H1 (cell line): ENCODE measurements at regions not wholly inside any gene's neighbourhood (a gene's known extent, or its start where the extent isn't known, plus 50 kb on each side); places are given as distances from the start of the nearest gene placed in this dataset.

ENCODE experiments used
- CTCF ChIA-PET: fragments of 300-600 bp; sonication (Branson Sonifier 250); formaldehyde crosslinking; loops from one replicate; lab custom pipeline; 2021; ENCODE audit not compliant: partially characterized antibody; lab: Charles Lee
- POLR2A ChIA-PET: fragments of 300-600 bp; sonication (Branson Sonifier 250); formaldehyde crosslinking; loops from one replicate; lab custom pipeline; 2021; ENCODE audit warnings: inconsistent platforms; ENCODE audit not compliant: partially characterized antibody; lab: Charles Lee
- DNase-seq, 2 experiments: peaks; one replicate each; pipeline versions ENCODE4 v3.0.0 to v3.0.0-alpha.2; 2010 to 2022; ENCODE audit warnings: low spot score in 2 of 2, low read depth in 1 of 2, mixed read lengths in 1 of 2
- FAIRE-seq: peaks from 2 replicates; lab custom pipeline; 2011; peaks lifted over from hg19 to GRCh38; lab: Jason Lieb, UNC
- H2AFZ ChIP-seq: 2 replicates; pipeline ENCODE4 v1.8.1; 2012; ENCODE audit warnings: low read length, inconsistent platforms
- H2AK5ac ChIP-seq: 2 replicates; pipeline ENCODE4 v1.6.1; 2013; ENCODE audit warnings: low read depth, low read length
- H2BK120ac ChIP-seq: replicated peaks from 2 replicates; pipeline ENCODE3; 2013; ENCODE audit warnings: low read depth, low read length, inconsistent platforms
- H2BK12ac ChIP-seq: 2 replicates; pipeline ENCODE4 v1.6.1; 2013; ENCODE audit warnings: low read depth, low read length
- H2BK15ac ChIP-seq: 2 replicates; pipeline ENCODE4 v1.6.1; 2013; ENCODE audit warnings: low read length
- H2BK20ac ChIP-seq: 2 replicates; pipeline ENCODE4 v1.6.1; 2013; ENCODE audit warnings: low read length
- H2BK5ac ChIP-seq: 2 replicates; pipeline ENCODE4 v1.6.1; 2013; ENCODE audit warnings: low read depth, low read length
- H3K14ac ChIP-seq: 2 replicates; pipeline ENCODE4 v1.6.1; 2013; ENCODE audit warnings: inconsistent platforms; ENCODE audit not compliant: insufficient read length
- H3K18ac ChIP-seq: 2 replicates; pipeline ENCODE4 v1.6.1; 2013; ENCODE audit warnings: low read length; ENCODE audit errors: extremely low read depth
- H3K23ac ChIP-seq: 2 replicates; pipeline ENCODE4 v1.6.1; 2013; ENCODE audit warnings: inconsistent platforms; ENCODE audit not compliant: insufficient read length
- H3K23me2 ChIP-seq: 2 replicates; pipeline ENCODE4 v1.6.1; 2013; ENCODE audit warnings: low read depth, low read length
- H3K27ac ChIP-seq: 2 replicates; pipeline ENCODE4 v1.6.1; 2011; ENCODE audit warnings: low read depth, low read length, inconsistent platforms
- H3K27me3 ChIP-seq, 4 experiments: replicated peaks in 1 of 4; 1 replicate in 1 of 4; 2 replicates in 3 of 4; pipeline versions ENCODE4 v1.6.1 to v1.8.1; 2011 to 2013; ENCODE audit warnings: low read length in 3 of 4, mild to moderate bottlenecking in 3 of 4, inconsistent platforms in 2 of 4, mixed read lengths in 2 of 4, moderate library complexity in 1 of 4; ENCODE audit not compliant: control insufficient read depth in 3 of 4, insufficient read depth in 3 of 4; ENCODE audit errors: extremely low read depth in 1 of 4
- H3K36me3 ChIP-seq, 4 experiments: 2 replicates each; pipeline versions ENCODE4 v1.6.1 to v1.8.1; 2011 to 2013; ENCODE audit warnings: mild to moderate bottlenecking in 4 of 4, low read length in 3 of 4, moderate library complexity in 2 of 4, control low read depth in 1 of 4, inconsistent platforms in 1 of 4; ENCODE audit not compliant: insufficient read depth in 4 of 4, control insufficient read depth in 2 of 4
- H3K4ac ChIP-seq: replicated peaks from 2 replicates; pipeline ENCODE3; 2013; ENCODE audit warnings: low read length, low read depth, mixed read lengths, inconsistent platforms; ENCODE audit not compliant: insufficient read length
- H3K4me1 ChIP-seq, 4 experiments: replicated peaks in 1 of 4; 1 replicate in 1 of 4; 2 replicates in 3 of 4; pipeline versions ENCODE4 v1.6.1 to v1.8.1; 2011 to 2013; ENCODE audit warnings: low read length in 3 of 4, inconsistent platforms in 2 of 4, mixed read lengths in 1 of 4; ENCODE audit not compliant: insufficient read depth in 4 of 4, control insufficient read depth in 3 of 4
- H3K4me2 ChIP-seq, 2 experiments: 2 replicates each; pipeline versions ENCODE4 v1.6.1 to v1.8.1; 2011 to 2013; ENCODE audit warnings: low read depth in 2 of 2, low read length in 2 of 2, control low read depth in 1 of 2, inconsistent platforms in 1 of 2, mild to moderate bottlenecking in 1 of 2; ENCODE audit not compliant: insufficient read depth in 1 of 2
- H3K4me3 ChIP-seq, 4 experiments: fragments of 200-600, 300-600 bp in 1 of 4; sonication (generic), shearing (Covaris generic), sonication (Bioruptor Twin) in 1 of 4; 2 replicates each; pipeline versions ENCODE4 v1.5.1 to v1.8.1; 2011 to 2016; ENCODE audit warnings: low read length in 4 of 4, low read depth in 3 of 4, control low read depth in 2 of 4, inconsistent platforms in 2 of 4, mild to moderate bottlenecking in 2 of 4, mixed read lengths in 1 of 4, moderate library complexity in 1 of 4; ENCODE audit not compliant: insufficient read depth in 2 of 4; ENCODE audit errors: extremely low read depth in 1 of 4
- H3K56ac ChIP-seq: replicated peaks from 2 replicates; pipeline ENCODE3; 2013; ENCODE audit warnings: low read depth, mild to moderate bottlenecking, mixed read lengths, low read length, inconsistent platforms; ENCODE audit not compliant: insufficient read length
- H3K79me1 ChIP-seq: 2 replicates; pipeline ENCODE4 v1.6.1; 2013; ENCODE audit warnings: low read depth, low read length, control low read depth
- H3K79me2 ChIP-seq, 2 experiments: 2 replicates each; pipeline versions ENCODE4 v1.6.1 to v1.8.1; 2012 to 2013; ENCODE audit warnings: low read length in 2 of 2, mild to moderate bottlenecking in 2 of 2, inconsistent platforms in 1 of 2; ENCODE audit not compliant: insufficient read depth in 2 of 2, control insufficient read depth in 1 of 2
- H3K9ac ChIP-seq, 4 experiments: replicated peaks in 1 of 4; 1 replicate in 1 of 4; 2 replicates in 3 of 4; pipeline versions ENCODE4 v1.6.1 to v1.8.1; 2011 to 2013; ENCODE audit warnings: low read depth in 3 of 4, low read length in 3 of 4, control low read depth in 2 of 4, mild to moderate bottlenecking in 2 of 4, moderate library complexity in 2 of 4, inconsistent platforms in 1 of 4; ENCODE audit errors: extremely low read depth in 1 of 4
- H3K9me3 ChIP-seq, 2 experiments: 2 replicates each; pipeline versions ENCODE4 v1.6.1 to v1.8.1; 2012 to 2013; ENCODE audit warnings: mild to moderate bottlenecking in 2 of 2, moderate library complexity in 2 of 2, control low read depth in 1 of 2, inconsistent platforms in 1 of 2, low read depth in 1 of 2, low read length in 1 of 2, mixed read lengths in 1 of 2; ENCODE audit not compliant: insufficient read depth in 2 of 2
- H4K20me1 ChIP-seq, 2 experiments: replicated peaks in 1 of 2; 2 replicates each; pipeline versions ENCODE3 to v1.8.1; 2011 to 2013; ENCODE audit warnings: inconsistent platforms in 2 of 2, low read length in 2 of 2, mild to moderate bottlenecking in 1 of 2; ENCODE audit not compliant: insufficient read depth in 2 of 2, control insufficient read depth in 1 of 2
- H4K5ac ChIP-seq: 2 replicates; pipeline ENCODE4 v1.6.1; 2013; ENCODE audit warnings: low read length, low read depth, mixed read lengths, inconsistent platforms; ENCODE audit not compliant: insufficient read length
- H4K8ac ChIP-seq: 2 replicates; pipeline ENCODE4 v1.8.0; 2013; ENCODE audit warnings: mild to moderate bottlenecking, moderate library complexity, low read length, inconsistent platforms; ENCODE audit not compliant: insufficient read depth; ENCODE audit errors: extremely low read depth
- H4K91ac ChIP-seq: replicated peaks from 2 replicates; pipeline ENCODE3; 2013; ENCODE audit warnings: low read length, mixed read lengths, inconsistent platforms; ENCODE audit not compliant: insufficient read length
- EGR1 ChIP-seq: IDR thresholded peaks from 2 replicates; pipeline ENCODE4 v1.6.1; 2011; ENCODE audit warnings: low read depth, low read length, borderline replicate concordance
- EP300 ChIP-seq, 2 experiments: IDR thresholded peaks; 1 replicate in 1 of 2; 2 replicates in 1 of 2; pipeline ENCODE4 v1.6.1; 2011 to 2012; ENCODE audit warnings: low read depth in 2 of 2, low read length in 2 of 2, mild to moderate bottlenecking in 2 of 2, borderline replicate concordance in 1 of 2, inconsistent platforms in 1 of 2, moderate library complexity in 1 of 2
- GTF2F1 ChIP-seq: IDR thresholded peaks from 2 replicates; pipeline ENCODE4 v1.6.1; 2012; ENCODE audit warnings: low read depth, low read length, improper control_type of control experiment, borderline replicate concordance
- HDAC2 ChIP-seq, 2 experiments: fragments of 300-600 bp in 1 of 2; sonication (generic) in 1 of 2; IDR thresholded peaks; 2 replicates each; pipeline ENCODE4 v1.6.1; 2011 to 2012; ENCODE audit warnings: low read depth in 2 of 2, low read length in 2 of 2, mild to moderate bottlenecking in 2 of 2, moderate library complexity in 2 of 2, borderline replicate concordance in 1 of 2, inconsistent platforms in 1 of 2
- HDAC6 ChIP-seq: IDR thresholded peaks from one replicate; pipeline ENCODE4 v1.7.1; 2012; ENCODE audit warnings: low read depth, mild to moderate bottlenecking, inconsistent platforms, low read length, moderate library complexity
- KDM4A ChIP-seq: IDR thresholded peaks from one replicate; pipeline ENCODE4 v1.7.1; 2012; ENCODE audit warnings: low read depth, mild to moderate bottlenecking, moderate library complexity, low read length, inconsistent platforms; ENCODE audit not compliant: severe bottlenecking
- RXRA ChIP-seq: IDR thresholded peaks from 2 replicates; pipeline ENCODE4 v1.6.1; 2011; ENCODE audit warnings: low read depth, mild to moderate bottlenecking, low read length, moderate library complexity; ENCODE audit not compliant: insufficient read depth
- SP4 ChIP-seq: IDR thresholded peaks from 2 replicates; pipeline ENCODE4 v1.6.1; 2012; ENCODE audit warnings: low read length, inconsistent platforms
- TBP ChIP-seq: IDR thresholded peaks from 2 replicates; pipeline ENCODE4 v1.6.1; 2011; ENCODE audit warnings: low read depth, low read length, improper control_type of control experiment
- USF2 ChIP-seq: IDR thresholded peaks from 2 replicates; pipeline ENCODE4 v1.6.1; 2011; ENCODE audit warnings: low read length, improper control_type of control experiment
- WGBS, 2 experiments: shearing (Covaris generic) in 1 of 2; methylation state at CpG; one replicate each; pipeline versions ENCODE4 v1.1.6 to v1.1.7; 2013 to 2015; ENCODE audit warnings: low lambda C conversion rate in 2 of 2, mixed read lengths in 2 of 2, inconsistent platforms in 1 of 2, low coverage in 1 of 2, missing lambda C conversion rate in 1 of 2; ENCODE audit not compliant: insufficient replicate concordance in 2 of 2, insufficient coverage in 1 of 2, insufficient read length in 1 of 2; ENCODE audit errors: extremely low coverage in 1 of 2, missing lambda C conversion rate in 1 of 2; 5-methylcytosine and 5-hydroxymethylcytosine counted together

DNA sequence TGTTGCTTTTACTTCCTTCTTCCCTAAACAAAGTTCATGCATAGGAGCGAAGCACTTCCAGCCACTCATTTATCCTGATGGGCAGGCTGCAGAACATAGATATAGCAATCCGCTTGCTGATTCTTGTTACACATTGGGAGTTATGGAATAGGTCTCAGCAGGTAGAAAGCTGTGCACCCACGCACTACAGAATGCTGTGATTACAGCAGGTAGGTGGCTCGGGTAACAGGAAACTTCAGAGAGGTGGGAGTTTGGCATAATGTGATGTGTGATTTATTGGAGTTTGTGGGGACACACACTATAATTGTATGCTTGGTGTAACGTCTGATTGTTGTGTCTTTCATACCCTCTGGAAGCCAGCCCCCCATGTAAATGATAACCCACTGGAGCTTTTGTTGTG, 99.2 kb upstream of the MEIS2 start:
- FAIRE-seq (no peak), DNase-seq (no peak)
- H2BK15ac ChIP-seq, result no peak overlapping the region
- WGBS, 2 experiments, result 79% methylated on average over 5 of the region's 5 CpGs; no CpG with 5 or more reads in 1 of the 2 experiments
- no peak overlapping the region for H3K27ac ChIP-seq
- H3K9me3 ChIP-seq, result no peaks in the 10 kb centered on the region
- H4K8ac ChIP-seq, result no peak overlapping the region
- H4K20me1 ChIP-seq, result no peaks in the 10 kb centered on the region
- H4K5ac ChIP-seq, result no peak overlapping the region
- H4K91ac ChIP-seq, result no peak overlapping the region
- H2BK12ac ChIP-seq, result no peak overlapping the region
- no peak overlapping the region for H3K56ac ChIP-seq
- peaks cover 0 to 1% (median 0%) of the 10 kb centered on the region in 4 experiments; a peak in 1 of 7 replicates for H3K27me3 ChIP-seq
- no peak overlapping the region for H3K23ac ChIP-seq
- H3K79me2 ChIP-seq, result no peaks in the 10 kb centered on the region
- TF ChIP-seq KDM4A, result no peak
- no peak for TF ChIP-seq USF2
- TF ChIP-seq HDAC2 (IDR thresholded peaks at IDR 0.05; ENCODE audit: borderline replicate concordance in 1 of 2, low read depth in 2 of 2, low read length in 2 of 2), result no peak
- no peak for TF ChIP-seq RXRA
- no peak for TF ChIP-seq TBP
- TF ChIP-seq HDAC6, result no peak
- TF ChIP-seq SP4, result no peak
- no peak for TF ChIP-seq EP300 (IDR thresholded peaks at IDR 0.05; ENCODE audit: borderline replicate concordance in 1 of 2, low read depth in 2 of 2, low read length in 2 of 2)
- TF ChIP-seq EGR1, result no peak
- no peak for TF ChIP-seq GTF2F1
- no peaks in the 10 kb centered on the region for H3K23me2 ChIP-seq
- POLR2A ChIA-PET, result no interaction called here
- no peaks in the 10 kb centered on the region for H3K36me3 ChIP-seq
- H3K4me2 ChIP-seq, result no peak overlapping the region
- no peak overlapping the region for H3K14ac ChIP-seq
- no peak overlapping the region for H2AK5ac ChIP-seq
- no peak overlapping the region for H3K18ac ChIP-seq
- no peak overlapping the region for H3K4ac ChIP-seq
- no peak overlapping the region for H3K4me3 ChIP-seq
- H2AFZ ChIP-seq, result no peak overlapping the region
- no peak overlapping the region for H2BK5ac ChIP-seq
- no peaks in the 10 kb centered on the region for H3K4me1 ChIP-seq
- no peaks in the 10 kb centered on the region for H3K79me1 ChIP-seq
- H2BK120ac ChIP-seq, result no peak overlapping the region
- CTCF ChIA-PET, result no interaction called here
- no peak overlapping the region for H2BK20ac ChIP-seq
- no peak overlapping the region for H3K9ac ChIP-seq
